PC-9 (cell line): ENCODE measurements at regions not wholly inside any gene's neighbourhood (a gene's known extent, or its start where the extent isn't known, plus 50 kb on each side); places are given as distances from the start of the nearest gene placed in this dataset.

ENCODE experiments used
- CTCF ChIP-seq: fragments of 200-600 bp; sonication (generic); conservative IDR thresholded peaks from 2 replicates; pipeline ENCODE4 v1.6.1; 2017; ENCODE audit warnings: mixed run types, antibody characterized with exemption, mild to moderate bottlenecking, moderate library complexity
- EZH2 ChIP-seq: fragments of 200-600 bp; sonication (generic); IDR thresholded peaks from 2 replicates; pipeline ENCODE4 v1.8.0; 2017; ENCODE audit warnings: antibody characterized with exemption, low read depth

GRCh38 chr12:67067453-67068203 lies 201.5 kb upstream of the CAND1 start:
- no peak for TF ChIP-seq EZH2
- TF ChIP-seq CTCF: peak; percentile 38; the same call in 1 of the 2 replicates
